Gastrocnemius medialis (tissue), 4 donors: ENCODE measurements at regions not wholly inside any gene's neighbourhood (a gene's known extent, or its start where the extent isn't known, plus 50 kb on each side); places are given as distances from the start of the nearest gene placed in this dataset.

Experiments used
- ATAC-seq, 2 donors: fragments of 150-250 bp; one replicate each; pipeline ENCODE4 v1.9.1; 2016
- DNase-seq, 2 donors: peaks; one replicate each; pipeline ENCODE4 v3.0.0-alpha.2; 2019
- H3K27ac ChIP-seq, 4 donors: fragments of 200-600 bp; sonication (generic); 1 replicate in 1 of 4; 2 replicates in 3 of 4; pipeline ENCODE4 v1.5.1; 2016 to 2018; ENCODE audit warnings: mild to moderate bottlenecking in 2 of 4, moderate library complexity in 1 of 4
- H3K27me3 ChIP-seq, 3 donors: fragments of 200-600 bp; sonication (generic) in 2 of 3; 1 replicate in 1 of 3; 2 replicates in 2 of 3; pipeline versions ENCODE4 v1.5.1 to v1.6.0; 2016 to 2019; ENCODE audit warnings: mild to moderate bottlenecking in 1 of 3, moderate library complexity in 1 of 3
- H3K36me3 ChIP-seq, 2 donors: fragments of 200-600 bp; sonication (generic) in 1 of 2; one replicate each; pipeline ENCODE4 v1.5.1; 2017 to 2018
- H3K4me1 ChIP-seq, 2 donors: fragments of 200-600 bp; sonication (generic) in 1 of 2; one replicate each; pipeline ENCODE4 v1.5.1; 2016 to 2017; ENCODE audit warnings: mild to moderate bottlenecking in 2 of 2
- H3K4me3 ChIP-seq, 4 donors: fragments of 200-600 bp; sonication (generic) in 3 of 4; 1 replicate in 1 of 4; 2 replicates in 3 of 4; pipeline ENCODE4 v1.5.1; 2016 to 2019; ENCODE audit warnings: mild to moderate bottlenecking in 2 of 4
- H3K9me3 ChIP-seq, 3 donors: fragments of 200-600 bp; sonication (generic) in 2 of 3; 1 replicate in 1 of 3; 2 replicates in 2 of 3; pipeline ENCODE4 v1.5.1; 2016 to 2019
- CTCF ChIP-seq, 5 experiments: fragments of 450-650 bp in 3 of 5; fragments of 200-600 bp in 2 of 5; sonication (generic) in 2 of 5; IDR thresholded peaks in 4 of 5; conservative IDR thresholded peaks in 1 of 5; 1 replicate in 4 of 5; 2 replicates in 1 of 5; pipeline ENCODE4 v1.5.1; 2016 to 2019; ENCODE audit warnings: antibody characterized with exemption in 5 of 5, mild to moderate bottlenecking in 3 of 5, moderate library complexity in 3 of 5
- POLR2A ChIP-seq, 2 donors: fragments of 450-650 bp; IDR thresholded peaks; one replicate each; pipeline ENCODE4 v1.6.1; 2017; ENCODE audit warnings: antibody characterized with exemption in 2 of 2, mild to moderate bottlenecking in 2 of 2, moderate library complexity in 2 of 2
- in situ Hi-C, 4 donors: fragments of 200-750 bp; cut with MboI; loops; one replicate each; pipeline versions ENCODE4 v1.15.0 to v1.8.0; 2017; ENCODE audit warnings: low sequenced_read_pairs in 4 of 4
- intact Hi-C: fragments of 100-400 bp; cut with DNase I; formaldehyde crosslinking; loops from one replicate; pipeline ENCODE4 v1.15.1; 2023; ENCODE audit warnings: low total_unique reads

- DNase-seq (no peak), ATAC-seq (no peak)
- in situ Hi-C loops: no loop called here
- Histone ChIP-seq H3K4me1 (peaks cover 12 to 26% of the 10 kb centered on the region in 2 donors), H3K27me3 (no peaks in the 10 kb centered on the region), H3K36me3 (no peaks in the 10 kb centered on the region), H3K4me3 (no peak overlapping the region), H3K9me3 (no peaks in the 10 kb centered on the region), H3K27ac (peak overlapping the region in 3 of 4 donors; percentile 12 to 50 (median 19))
- intact Hi-C loops: no loop called here
- no peak for TF ChIP-seq CTCF (IDR thresholded peaks at IDR 0.05 in 4 of 5, conservative IDR thresholded peaks at IDR 0.05 in 1 of 5)
- TF ChIP-seq POLR2A (IDR thresholded peaks at IDR 0.05): no peak
Observed at GRCh38 chr1:91616712-91617111, 116.1 kb downstream of the CDC7 start.

- in situ Hi-C loops (no loop called here), intact Hi-C loops (no loop called here)
- Histone ChIP-seq H3K9me3 (no peaks in the 10 kb centered on the region), H3K4me1 (peaks cover 17 to 32% of the 10 kb centered on the region in 2 donors), H3K27ac (peak overlapping the region in 3 of 4 donors; percentile 12 to 50 (median 19)), H3K36me3 (no peaks in the 10 kb centered on the region), H3K4me3 (no peak overlapping the region), H3K27me3 (no peaks in the 10 kb centered on the region)
- peak; percentile 72 to 75 for DNase-seq
- peak; percentile 79 to 87 for ATAC-seq
- TF ChIP-seq POLR2A (IDR thresholded peaks at IDR 0.05): no peak
- TF ChIP-seq CTCF (IDR thresholded peaks at IDR 0.05 in 4 of 5, conservative IDR thresholded peaks at IDR 0.05 in 1 of 5): peak; percentile 6 to 52 (median 38)
Observed at GRCh38 chr1:91617285-91617765, 116.7 kb downstream of the CDC7 start.

- H3K27ac ChIP-seq: no peak overlapping the region
- no peaks in the 10 kb centered on the region for H3K27me3 ChIP-seq
- H3K4me1 ChIP-seq: peaks cover 24 to 40% of the 10 kb centered on the region in 2 donors
- no peak for TF ChIP-seq POLR2A (IDR thresholded peaks at IDR 0.05)
- TF ChIP-seq CTCF (IDR thresholded peaks at IDR 0.05 in 4 of 5, conservative IDR thresholded peaks at IDR 0.05 in 1 of 5): no peak
- H3K9me3 ChIP-seq: no peaks in the 10 kb centered on the region
- H3K36me3 ChIP-seq: no peaks in the 10 kb centered on the region
- ATAC-seq (no peak), DNase-seq (no peak)
- no peak overlapping the region for H3K4me3 ChIP-seq
- intact Hi-C loops (loop anchor here (5.0 to 10.0 kb wide), 2 partner anchors 175 to 267 kb away; partner anchors contain the start of gene TGFBR3), in situ Hi-C loops (no loop called here)
Observed at GRCh38 chr1:91619881-91620280, 119.2 kb downstream of the CDC7 start.

- H3K4me3 ChIP-seq: no peak overlapping the region
- H3K27me3 ChIP-seq: no peaks in the 10 kb centered on the region
- peaks cover 24 to 40% of the 10 kb centered on the region in 2 donors for H3K4me1 ChIP-seq
- ATAC-seq (no peak), DNase-seq (no peak)
- TF ChIP-seq POLR2A (IDR thresholded peaks at IDR 0.05): no peak
- no peak for TF ChIP-seq CTCF (IDR thresholded peaks at IDR 0.05 in 4 of 5, conservative IDR thresholded peaks at IDR 0.05 in 1 of 5)
- no peaks in the 10 kb centered on the region for H3K36me3 ChIP-seq
- H3K27ac ChIP-seq: no peak overlapping the region
- intact Hi-C loops: loop anchor here (5.0 to 10.0 kb wide), 2 partner anchors 173 to 266 kb away; partner anchors contain the start of gene TGFBR3
- in situ Hi-C loops: no loop called here
- no peaks in the 10 kb centered on the region for H3K9me3 ChIP-seq
Observed at GRCh38 chr1:91621360-91621759, 120.7 kb downstream of the CDC7 start.

GRCh38 chr1:91621907-91622306 lies 121.3 kb downstream of the CDC7 start:
- TF ChIP-seq CTCF (IDR thresholded peaks at IDR 0.05 in 4 of 5, conservative IDR thresholded peaks at IDR 0.05 in 1 of 5) (no peak), POLR2A (IDR thresholded peaks at IDR 0.05) (no peak)
- ATAC-seq (no peak), DNase-seq (no peak)
- intact Hi-C loops (loop anchor here (5.0 to 10.0 kb wide), 2 partner anchors 173 to 265 kb away; partner anchors contain the start of gene TGFBR3), in situ Hi-C loops (no loop called here)
- Histone ChIP-seq H3K27ac (no peak overlapping the region), H3K27me3 (no peaks in the 10 kb centered on the region), H3K9me3 (no peaks in the 10 kb centered on the region), H3K4me3 (no peak overlapping the region), H3K36me3 (no peaks in the 10 kb centered on the region), H3K4me1 (peaks cover 24 to 35% of the 10 kb centered on the region in 2 donors)
